Embryonic facial prominence (tissue), 1 donor: ENCODE measurements at regions not wholly inside any gene's neighbourhood (a gene's known extent, or its start where the extent isn't known, plus 50 kb on each side); places are given as distances from the start of the nearest gene placed in this dataset.

ENCODE experiments used
- DNase-seq: peaks from one replicate; pipeline ENCODE4 v3.0.0-alpha.2; 2016; ENCODE audit errors: extremely low spot score

GRCh38 chr5:89729623-89730301, 679.8 kb downstream of the CETN3 start:
- no peak for DNase-seq

GRCh38 chr5:89728750-89729149, 680.8 kb downstream of the CETN3 start:
- DNase-seq = peak; percentile 25

GRCh38 chr5:89728134-89728533, 681.4 kb downstream of the CETN3 start:
- no peak for DNase-seq

GRCh38 chr5:89724379-89725095, 685.0 kb downstream of the CETN3 start:
- DNase-seq = no peak

GRCh38 chr5:89723907-89724306, 685.6 kb downstream of the CETN3 start:
- DNase-seq = no peak

GRCh38 chr5:89722538-89722937, 687.0 kb downstream of the CETN3 start:
- DNase-seq = no peak

- no peak for DNase-seq
Measured at GRCh38 chr5:89721931-89722330, 687.6 kb downstream of the CETN3 start.

- no peak for DNase-seq
Measured at GRCh38 chr5:89721353-89721752, 688.2 kb downstream of the CETN3 start.

- no peak for DNase-seq
Measured at GRCh38 chr5:89712134-89712700, 697.3 kb downstream of the CETN3 start.

GRCh38 chr5:89711526-89711925, 698.0 kb downstream of the CETN3 start:
- DNase-seq = no peak

GRCh38 chr5:89710006-89710405, 699.5 kb downstream of the CETN3 start:
- DNase-seq = no peak

GRCh38 chr5:89707891-89708290, 701.7 kb downstream of the CETN3 start:
- no peak for DNase-seq

GRCh38 chr5:89706731-89707130, 702.8 kb downstream of the CETN3 start:
- no peak for DNase-seq

GRCh38 chr5:89703817-89704216, 705.7 kb downstream of the CETN3 start:
- no peak for DNase-seq

- no peak for DNase-seq
Measured at GRCh38 chr5:89698028-89698427, 711.5 kb downstream of the CETN3 start.

- no peak for DNase-seq
Measured at GRCh38 chr5:89697581-89697980, 712.0 kb downstream of the CETN3 start.

- no peak for DNase-seq
Measured at GRCh38 chr5:89695371-89695770, 714.2 kb downstream of the CETN3 start.

GRCh38 chr5:89694026-89694550, 715.5 kb downstream of the CETN3 start:
- no peak for DNase-seq

GRCh38 chr5:89690331-89690730, 719.2 kb downstream of the CETN3 start:
- no peak for DNase-seq

GRCh38 chr5:89686081-89686765, 723.3 kb downstream of the CETN3 start:
- no peak for DNase-seq

GRCh38 chr5:89676634-89677033, 732.9 kb downstream of the CETN3 start:
- DNase-seq = no peak

GRCh38 chr5:89673019-89673418, 736.5 kb downstream of the CETN3 start:
- DNase-seq = no peak
